AG04449 (cell line): ENCODE measurements at regions not wholly inside any gene's neighbourhood (a gene's known extent, or its start where the extent isn't known, plus 50 kb on each side); places are given as distances from the start of the nearest gene placed in this dataset.

Experiments used
- CTCF ChIA-PET: fragments of 350-600 bp; formaldehyde crosslinking; extraction: SDS; loops from one replicate; lab custom pipeline; 2021; ENCODE audit warnings: antibody characterized with exemption; lab: Yijun Ruan, JAX
- POLR2A ChIA-PET: fragments of 400-600, 350-600 bp; formaldehyde crosslinking; extraction: SDS; loops from one replicate; lab custom pipeline; 2020; ENCODE audit warnings: antibody characterized with exemption, inconsistent platforms; lab: Yijun Ruan, JAX
- DNase-seq: peaks from one replicate; pipeline ENCODE4 v3.0.0-alpha.2; 2010; ENCODE audit warnings: low read depth, low spot score
- H3K4me3 ChIP-seq: 2 replicates; pipeline ENCODE4 v1.5.1; 2011; ENCODE audit warnings: low read depth, mild to moderate bottlenecking, control low read depth, low read length
- CTCF ChIP-seq: IDR thresholded peaks from one replicate; pipeline ENCODE4 v1.5.1; 2011; ENCODE audit warnings: mild to moderate bottlenecking, moderate library complexity, low read length, control low read depth, inconsistent platforms; ENCODE audit not compliant: insufficient read depth; ENCODE audit errors: missing control alignments

- ChIA-PET POLR2A (no interaction called here), CTCF (no interaction called here)
- TF ChIP-seq CTCF: no peak
Observed at GRCh38 chr5:85263125-85263524, 878.4 kb upstream of the EDIL3 start.

GRCh38 chr5:85266692-85267091, 882.0 kb upstream of the EDIL3 start:
- ChIA-PET CTCF (no interaction called here), POLR2A (no interaction called here)
- no peak for DNase-seq
- TF ChIP-seq CTCF: no peak
- no peak overlapping the region for H3K4me3 ChIP-seq

More at GRCh38 chr5:85263125-85263524, 878.4 kb upstream of the EDIL3 start:
- H3K4me3 ChIP-seq: no peak overlapping the region
- DNase-seq: no peak

- TF ChIP-seq CTCF: no peak
- ChIA-PET POLR2A (no interaction called here), CTCF (no interaction called here)
- H3K4me3 ChIP-seq: no peak overlapping the region
- DNase-seq: no peak
Observed at GRCh38 chr5:85268194-85268593, 883.5 kb upstream of the EDIL3 start.

GRCh38 chr5:85278193-85278592, 893.5 kb upstream of the EDIL3 start:
- POLR2A ChIA-PET: no interaction called here
- no peak overlapping the region for H3K4me3 ChIP-seq
- TF ChIP-seq CTCF: no peak
- no peak for DNase-seq
- CTCF ChIA-PET: no interaction called here

DNA sequence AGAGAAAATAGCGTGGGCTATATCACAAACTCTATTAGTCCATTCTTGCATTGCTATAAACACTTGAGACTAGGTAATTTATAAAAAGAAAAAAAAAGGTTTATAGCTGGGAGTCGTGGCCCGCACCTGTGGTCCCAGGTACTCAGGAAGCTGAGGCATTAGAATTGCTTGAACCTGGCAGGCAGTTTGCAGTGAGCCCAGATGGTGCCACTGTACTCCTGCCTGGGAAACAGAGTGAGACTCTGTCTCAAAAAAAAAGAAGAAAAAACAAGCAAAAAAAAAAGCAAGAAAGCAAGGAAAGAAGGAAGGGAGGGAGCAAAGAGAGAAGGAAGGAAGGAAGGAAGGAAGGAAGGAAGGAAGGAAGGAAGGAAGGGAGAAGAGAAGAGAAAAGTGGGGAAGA, 904.2 kb upstream of the EDIL3 start:
- POLR2A ChIA-PET: no interaction called here
- no peak for DNase-seq

DNA sequence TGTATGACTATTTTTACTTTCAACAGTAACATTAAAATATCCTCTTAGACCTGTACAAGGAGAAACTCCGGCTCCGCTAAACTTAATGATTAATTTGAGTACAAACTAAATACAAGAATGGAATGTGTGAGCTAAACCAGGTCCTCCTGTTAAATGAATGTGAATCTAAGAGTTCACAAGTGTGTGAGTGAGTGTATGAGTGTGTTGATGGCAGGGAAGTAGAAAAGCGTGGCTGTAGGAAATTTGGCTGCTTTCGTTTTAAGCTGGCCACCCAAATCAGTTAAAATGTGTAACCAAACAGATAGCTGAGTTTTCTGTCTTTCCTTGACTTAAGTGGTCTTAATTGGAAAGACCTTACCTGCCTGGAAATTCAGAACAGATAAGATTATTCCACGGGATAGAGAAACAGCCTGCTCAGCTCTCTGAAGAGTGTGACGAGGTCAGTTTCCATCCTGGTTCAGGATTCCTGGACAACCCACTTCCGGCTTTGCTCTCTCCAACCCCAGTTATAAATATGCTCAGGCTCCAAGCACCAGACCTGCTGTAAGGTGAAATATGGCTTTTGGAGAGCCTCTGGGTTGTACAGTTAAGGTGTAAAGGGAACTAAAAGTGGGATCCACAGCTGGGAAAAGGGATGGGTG, 908.6 kb upstream of the EDIL3 start:
- no peak overlapping the region for H3K4me3 ChIP-seq
- no peak for TF ChIP-seq CTCF
- CTCF ChIA-PET: no interaction called here
- DNase-seq: no peak
- POLR2A ChIA-PET: no interaction called here

More for the DNA sequence above, 904.2 kb upstream of the EDIL3 start:
- H3K4me3 ChIP-seq: no peak overlapping the region
- CTCF ChIA-PET: no interaction called here
- no peak for TF ChIP-seq CTCF
